ENCODE measurements at regions not wholly inside any gene's neighbourhood (a gene's known extent, or its start where the extent isn't known, plus 50 kb on each side); places are given as distances from the start of the nearest gene placed in this dataset.
"Not testable (repeated sequence)": the region's sequence is repeated elsewhere in the genome, so short reads cannot be mapped to it uniquely, and the experiment has no call there.

GRCh38 chr15:87478687-87479072, 777.9 kb downstream of the NTRK3 start:
- no peaks in the 10 kb centered on the region for H3K9me3 ChIP-seq (ENCODE audit: control extremely low read depth in 1 of 5, control insufficient read depth in 4 of 5, insufficient read depth in 2 of 5, low read depth in 1 of 5, low read length in 4 of 5)
- no peak for DNase-seq
- H3K36me3 ChIP-seq (ENCODE audit: control insufficient read depth in 4 of 4, insufficient read depth in 4 of 4, low read length in 3 of 4), result no peaks in the 10 kb centered on the region
- no peak overlapping the region for H3K4me3 ChIP-seq (ENCODE audit: control insufficient read depth in 1 of 7, extremely low read depth in 1 of 7, insufficient read depth in 4 of 7, low read depth in 2 of 7, low read length in 6 of 7)
- WGBS (ENCODE audit: insufficient coverage), result 93% methylated on average over 2 of the region's 2 CpGs
- CTCF ChIA-PET, result no interaction called here
- no peaks in the 10 kb centered on the region for H3K27me3 ChIP-seq (replicated peaks in 2 of 5; ENCODE audit: control insufficient read depth in 4 of 5, insufficient read depth in 5 of 5, low read length in 4 of 5)
- H3K4me1 ChIP-seq (ENCODE audit: control extremely low read depth in 1 of 4, control insufficient read depth in 4 of 4, insufficient read depth in 4 of 4, low read length in 3 of 4), result peaks cover 0 to 3% (median 0%) of the 10 kb centered on the region in 4 experiments
- POLR2A ChIA-PET, result no interaction called here
- H3K27ac ChIP-seq (ENCODE audit: insufficient read depth in 1 of 2, low read depth in 1 of 2, low read length in 2 of 2, poor library complexity in 1 of 2, severe bottlenecking in 2 of 2), result no peak overlapping the region

- Histone ChIP-seq H3K27me3 (replicated peaks in 2 of 5; ENCODE audit: control insufficient read depth in 4 of 5, insufficient read depth in 5 of 5, low read length in 4 of 5) (no peaks in the 10 kb centered on the region), H3K9me3 (ENCODE audit: control extremely low read depth in 1 of 5, control insufficient read depth in 4 of 5, insufficient read depth in 2 of 5, low read depth in 1 of 5, low read length in 4 of 5) (no peaks in the 10 kb centered on the region), H3K4me1 (ENCODE audit: control extremely low read depth in 1 of 4, control insufficient read depth in 4 of 4, insufficient read depth in 4 of 4, low read length in 3 of 4) (peaks cover 0 to 3% (median 0%) of the 10 kb centered on the region in 4 experiments), H3K27ac (ENCODE audit: insufficient read depth in 1 of 2, low read depth in 1 of 2, low read length in 2 of 2, poor library complexity in 1 of 2, severe bottlenecking in 2 of 2) (no peak overlapping the region), H3K36me3 (ENCODE audit: control insufficient read depth in 4 of 4, insufficient read depth in 4 of 4, low read length in 3 of 4) (no peaks in the 10 kb centered on the region), H3K4me3 (ENCODE audit: control insufficient read depth in 1 of 7, extremely low read depth in 1 of 7, insufficient read depth in 4 of 7, low read depth in 2 of 7, low read length in 6 of 7) (no peak overlapping the region)
- DNase-seq, result peak; percentile 61 to 83 (median 74)
- CTCF ChIA-PET, result no interaction called here
- POLR2A ChIA-PET, result no interaction called here
- 30% methylated on average over 2 of the region's 8 CpGs for WGBS (ENCODE audit: insufficient coverage)
Observed at GRCh38 chr15:87477737-87478686, 778.5 kb downstream of the NTRK3 start.

- no peaks in the 10 kb centered on the region for H3K36me3 ChIP-seq (ENCODE audit: control insufficient read depth in 4 of 4, insufficient read depth in 4 of 4, low read length in 3 of 4)
- DNase-seq, result no peak
- no CpG with 5 or more reads among the region's 1 CpG for WGBS (ENCODE audit: insufficient coverage)
- H3K4me1 ChIP-seq (ENCODE audit: control extremely low read depth in 1 of 4, control insufficient read depth in 4 of 4, insufficient read depth in 4 of 4, low read length in 3 of 4), result peaks cover 0 to 3% (median 0%) of the 10 kb centered on the region in 4 experiments
- CTCF ChIA-PET, result no interaction called here
- H3K27me3 ChIP-seq (replicated peaks in 2 of 5; ENCODE audit: control insufficient read depth in 4 of 5, insufficient read depth in 5 of 5, low read length in 4 of 5), result no peaks in the 10 kb centered on the region
- H3K4me3 ChIP-seq (ENCODE audit: control insufficient read depth in 1 of 7, extremely low read depth in 1 of 7, insufficient read depth in 4 of 7, low read depth in 2 of 7, low read length in 6 of 7), result no peak overlapping the region
- H3K27ac ChIP-seq (ENCODE audit: insufficient read depth in 1 of 2, low read depth in 1 of 2, low read length in 2 of 2, poor library complexity in 1 of 2, severe bottlenecking in 2 of 2), result no peak overlapping the region
- POLR2A ChIA-PET, result no interaction called here
- no peaks in the 10 kb centered on the region for H3K9me3 ChIP-seq (ENCODE audit: control extremely low read depth in 1 of 5, control insufficient read depth in 4 of 5, insufficient read depth in 2 of 5, low read depth in 1 of 5, low read length in 4 of 5)
Observed at GRCh38 chr15:87477026-87477425, 779.5 kb downstream of the NTRK3 start.

GRCh38 chr15:87470923-87471322, 785.6 kb downstream of the NTRK3 start:
- H3K27me3 ChIP-seq (replicated peaks in 2 of 5; ENCODE audit: control insufficient read depth in 4 of 5, insufficient read depth in 5 of 5, low read length in 4 of 5), result no peaks in the 10 kb centered on the region
- ChIA-PET CTCF (no interaction called here), POLR2A (no interaction called here)
- H3K4me3 ChIP-seq (ENCODE audit: control insufficient read depth in 1 of 7, extremely low read depth in 1 of 7, insufficient read depth in 4 of 7, low read depth in 2 of 7, low read length in 6 of 7), result no peak overlapping the region
- no peak overlapping the region for H3K27ac ChIP-seq (ENCODE audit: insufficient read depth in 1 of 2, low read depth in 1 of 2, low read length in 2 of 2, poor library complexity in 1 of 2, severe bottlenecking in 2 of 2)
- no peak for DNase-seq
- H3K36me3 ChIP-seq (ENCODE audit: control insufficient read depth in 4 of 4, insufficient read depth in 4 of 4, low read length in 3 of 4), result no peaks in the 10 kb centered on the region
- no CpG with 5 or more reads among the region's 2 CpGs for WGBS (ENCODE audit: insufficient coverage)
- no peaks in the 10 kb centered on the region for H3K9me3 ChIP-seq (ENCODE audit: control extremely low read depth in 1 of 5, control insufficient read depth in 4 of 5, insufficient read depth in 2 of 5, low read depth in 1 of 5, low read length in 4 of 5)
- no peaks in the 10 kb centered on the region for H3K4me1 ChIP-seq (ENCODE audit: control extremely low read depth in 1 of 4, control insufficient read depth in 4 of 4, insufficient read depth in 4 of 4, low read length in 3 of 4)

- H3K4me3 ChIP-seq (ENCODE audit: control insufficient read depth in 1 of 7, extremely low read depth in 1 of 7, insufficient read depth in 4 of 7, low read depth in 2 of 7, low read length in 6 of 7); H3K27me3 ChIP-seq (replicated peaks in 2 of 5; ENCODE audit: control insufficient read depth in 4 of 5, insufficient read depth in 5 of 5, low read length in 4 of 5); CTCF ChIA-PET; POLR2A ChIA-PET; H3K4me1 ChIP-seq (ENCODE audit: control extremely low read depth in 1 of 4, control insufficient read depth in 4 of 4, insufficient read depth in 4 of 4, low read length in 3 of 4); H3K9me3 ChIP-seq (ENCODE audit: control extremely low read depth in 1 of 5, control insufficient read depth in 4 of 5, insufficient read depth in 2 of 5, low read depth in 1 of 5, low read length in 4 of 5); DNase-seq; H3K36me3 ChIP-seq (ENCODE audit: control insufficient read depth in 4 of 4, insufficient read depth in 4 of 4, low read length in 3 of 4); H3K27ac ChIP-seq (ENCODE audit: insufficient read depth in 1 of 2, low read depth in 1 of 2, low read length in 2 of 2, poor library complexity in 1 of 2, severe bottlenecking in 2 of 2): not testable (repeated sequence)
- 100% methylated on average over 4 of the region's 7 CpGs for WGBS (ENCODE audit: insufficient coverage)
Observed at GRCh38 chr15:87463956-87464355, 792.6 kb downstream of the NTRK3 start.

- Histone ChIP-seq H3K27me3 (replicated peaks in 2 of 5; ENCODE audit: control insufficient read depth in 4 of 5, insufficient read depth in 5 of 5, low read length in 4 of 5) (no peaks in the 10 kb centered on the region), H3K27ac (ENCODE audit: insufficient read depth in 1 of 2, low read depth in 1 of 2, low read length in 2 of 2, poor library complexity in 1 of 2, severe bottlenecking in 2 of 2) (no peak overlapping the region), H3K36me3 (ENCODE audit: control insufficient read depth in 4 of 4, insufficient read depth in 4 of 4, low read length in 3 of 4) (no peaks in the 10 kb centered on the region), H3K4me1 (ENCODE audit: control extremely low read depth in 1 of 4, control insufficient read depth in 4 of 4, insufficient read depth in 4 of 4, low read length in 3 of 4) (no peaks in the 10 kb centered on the region), H3K9me3 (ENCODE audit: control extremely low read depth in 1 of 5, control insufficient read depth in 4 of 5, insufficient read depth in 2 of 5, low read depth in 1 of 5, low read length in 4 of 5) (no peaks in the 10 kb centered on the region), H3K4me3 (ENCODE audit: control insufficient read depth in 1 of 7, extremely low read depth in 1 of 7, insufficient read depth in 4 of 7, low read depth in 2 of 7, low read length in 6 of 7) (no peak overlapping the region)
- DNase-seq, result no peak
- ChIA-PET POLR2A (no interaction called here), CTCF (no interaction called here)
Observed at GRCh38 chr15:87461631-87462030, 794.9 kb downstream of the NTRK3 start.

GRCh38 chr15:87454860-87455259, 801.7 kb downstream of the NTRK3 start:
- WGBS (ENCODE audit: insufficient coverage), result no CpG with 5 or more reads among the region's 1 CpG
- Histone ChIP-seq H3K36me3 (ENCODE audit: control insufficient read depth in 4 of 4, insufficient read depth in 4 of 4, low read length in 3 of 4) (no peaks in the 10 kb centered on the region), H3K9me3 (ENCODE audit: control extremely low read depth in 1 of 5, control insufficient read depth in 4 of 5, insufficient read depth in 2 of 5, low read depth in 1 of 5, low read length in 4 of 5) (no peaks in the 10 kb centered on the region), H3K4me1 (ENCODE audit: control extremely low read depth in 1 of 4, control insufficient read depth in 4 of 4, insufficient read depth in 4 of 4, low read length in 3 of 4) (no peaks in the 10 kb centered on the region), H3K27me3 (replicated peaks in 2 of 5; ENCODE audit: control insufficient read depth in 4 of 5, insufficient read depth in 5 of 5, low read length in 4 of 5) (no peaks in the 10 kb centered on the region), H3K4me3 (ENCODE audit: control insufficient read depth in 1 of 7, extremely low read depth in 1 of 7, insufficient read depth in 4 of 7, low read depth in 2 of 7, low read length in 6 of 7) (no peak overlapping the region), H3K27ac (ENCODE audit: insufficient read depth in 1 of 2, low read depth in 1 of 2, low read length in 2 of 2, poor library complexity in 1 of 2, severe bottlenecking in 2 of 2) (no peak overlapping the region)
- ChIA-PET POLR2A (no interaction called here), CTCF (no interaction called here)
- no peak for DNase-seq

Measured in common myeloid progenitor, CD34-positive (primary cell).